ENCODE measurements at regions not wholly inside any gene's neighbourhood (a gene's known extent, or its start where the extent isn't known, plus 50 kb on each side); places are given as distances from the start of the nearest gene placed in this dataset.

GRCh38 chr11:116384876-116385275 lies 387.9 kb downstream of the BUD13 start:
- ATAC-seq (no peak), DNase-seq (ENCODE audit: low spot score) (no peak), FAIRE-seq (no peak)
- ChIA-PET POLR2A (no interaction called here), CTCF (ENCODE audit: low intra/inter-chr PET ratio, low total read pairs) (no interaction called here)
- intact Hi-C loops (cut with micrococcal nuclease; ENCODE audit: unreplicated experiment), result no loop called here
- 92% methylated on average over 2 of the region's 4 CpGs for WGBS (ENCODE audit: low lambda C conversion rate)
- Histone ChIP-seq H4K20me1 (ENCODE audit: insufficient read depth, low read length) (no peaks in the 10 kb centered on the region), H2AFZ (ENCODE audit: low read length) (no peak overlapping the region), H3K9me3 (ENCODE audit: low read length) (no peaks in the 10 kb centered on the region), H3K36me3 (replicated peaks in 1 of 2; ENCODE audit: control insufficient read depth in 1 of 2, insufficient read depth in 2 of 2, low read length in 2 of 2) (no peaks in the 10 kb centered on the region), H3K27ac (ENCODE audit: extremely low read length, insufficient read depth, low read length) (no peak overlapping the region), H3K79me2 (ENCODE audit: insufficient read depth, low read length) (no peaks in the 10 kb centered on the region), H3K4me2 (ENCODE audit: low read depth, low read length) (no peak overlapping the region), H3K4me1 (ENCODE audit: insufficient read depth, low read length) (peaks cover 22% of the 10 kb centered on the region), H3K4me3 (replicated peaks in 1 of 3; ENCODE audit: insufficient read depth in 1 of 3, low read depth in 2 of 3, low read length in 3 of 3) (no peak overlapping the region), H3K27me3 (ENCODE audit: control insufficient read depth in 1 of 2, insufficient read depth in 2 of 2, low read length in 2 of 2) (no peaks in the 10 kb centered on the region; a peak in 1 of 5 replicates), H3K9ac (ENCODE audit: insufficient read depth, low read depth, low read length) (no peak overlapping the region)
- in situ Hi-C loops (cut with HindIII; ENCODE audit: extremely low pct_ligation_motif_present, low pct_unique_long_range_greater_than_20kb), result no loop called here
- TF ChIP-seq ZNF446 (CRISPR knock-in tag; IDR thresholded peaks at IDR 0.05), result no peak
- TF ChIP-seq RXRA (CRISPR knock-in tag; IDR thresholded peaks at IDR 0.05), result 0 out of 2 replicates have a peak, but pooled peaks have one; percentile 12
- BruUV-seq (replicated peaks), result no TSS peak

- FAIRE-seq (no peak), DNase-seq (ENCODE audit: low spot score) (no peak), ATAC-seq (no peak)
- H3K4me3 ChIP-seq (replicated peaks in 1 of 3; ENCODE audit: insufficient read depth in 1 of 3, low read depth in 2 of 3, low read length in 3 of 3), result no peak overlapping the region
- H3K27ac ChIP-seq (ENCODE audit: extremely low read length, insufficient read depth, low read length), result no peak overlapping the region
- in situ Hi-C loops (cut with HindIII; ENCODE audit: extremely low pct_ligation_motif_present, low pct_unique_long_range_greater_than_20kb) (no loop called here), intact Hi-C loops (cut with micrococcal nuclease; ENCODE audit: unreplicated experiment) (no loop called here)
- H4K20me1 ChIP-seq (ENCODE audit: insufficient read depth, low read length), result no peaks in the 10 kb centered on the region
- no peak overlapping the region for H2AFZ ChIP-seq (ENCODE audit: low read length)
- ChIA-PET POLR2A (no interaction called here), CTCF (ENCODE audit: low intra/inter-chr PET ratio, low total read pairs) (no interaction called here)
- H3K27me3 ChIP-seq (ENCODE audit: control insufficient read depth in 1 of 2, insufficient read depth in 2 of 2, low read length in 2 of 2), result no peaks in the 10 kb centered on the region; a peak in 1 of 5 replicates
- no peak overlapping the region for H3K4me2 ChIP-seq (ENCODE audit: low read depth, low read length)
- BruUV-seq (replicated peaks), result no TSS peak
- H3K36me3 ChIP-seq (replicated peaks in 1 of 2; ENCODE audit: control insufficient read depth in 1 of 2, insufficient read depth in 2 of 2, low read length in 2 of 2), result no peaks in the 10 kb centered on the region
- H3K4me1 ChIP-seq (ENCODE audit: insufficient read depth, low read length), result peaks cover 22% of the 10 kb centered on the region
- WGBS (ENCODE audit: low lambda C conversion rate), result 60% methylated on average over 3 of the region's 5 CpGs
- H3K9ac ChIP-seq (ENCODE audit: insufficient read depth, low read depth, low read length), result no peak overlapping the region
- no peak for TF ChIP-seq FLYWCH1 (CRISPR knock-in tag; IDR thresholded peaks at IDR 0.05)
- TF ChIP-seq MED13 (CRISPR knock-in tag; IDR thresholded peaks at IDR 0.05), result no peak
- no peak for TF ChIP-seq ZNF704 (CRISPR knock-in tag; IDR thresholded peaks at IDR 0.05; ENCODE audit: borderline replicate concordance)
- no peak for TF ChIP-seq U2AF1 (optimal IDR thresholded peaks at IDR 0.05; ENCODE audit: low read depth, low read length)
- no peak for TF ChIP-seq ZNF572 (CRISPR knock-in tag; IDR thresholded peaks at IDR 0.05)
- H3K9me3 ChIP-seq (ENCODE audit: low read length), result no peaks in the 10 kb centered on the region
- no peaks in the 10 kb centered on the region for H3K79me2 ChIP-seq (ENCODE audit: insufficient read depth, low read length)
These were observed 388.4 kb downstream of the BUD13 start for GRCh38 chr11:116384407-116384806.

Measured in HepG2 (cell line).